H1 (cell line): ENCODE measurements at regions not wholly inside any gene's neighbourhood (a gene's known extent, or its start where the extent isn't known, plus 50 kb on each side); places are given as distances from the start of the nearest gene placed in this dataset.

Experiments
- CTCF ChIA-PET: fragments of 300-600 bp; sonication (Branson Sonifier 250); formaldehyde crosslinking; loops from one replicate; lab custom pipeline; 2021; ENCODE audit not compliant: partially characterized antibody; lab: Charles Lee
- POLR2A ChIA-PET: fragments of 300-600 bp; sonication (Branson Sonifier 250); formaldehyde crosslinking; loops from one replicate; lab custom pipeline; 2021; ENCODE audit warnings: inconsistent platforms; ENCODE audit not compliant: partially characterized antibody; lab: Charles Lee
- DNase-seq, 2 experiments: peaks; one replicate each; pipeline versions ENCODE4 v3.0.0 to v3.0.0-alpha.2; 2010 to 2022; ENCODE audit warnings: low spot score in 2 of 2, low read depth in 1 of 2, mixed read lengths in 1 of 2
- FAIRE-seq: peaks from 2 replicates; lab custom pipeline; 2011; peaks lifted over from hg19 to GRCh38; lab: Jason Lieb, UNC
- H2AFZ ChIP-seq: 2 replicates; pipeline ENCODE4 v1.8.1; 2012; ENCODE audit warnings: low read length, inconsistent platforms
- H2AK5ac ChIP-seq: 2 replicates; pipeline ENCODE4 v1.6.1; 2013; ENCODE audit warnings: low read depth, low read length
- H2BK120ac ChIP-seq: replicated peaks from 2 replicates; pipeline ENCODE3; 2013; ENCODE audit warnings: low read depth, low read length, inconsistent platforms
- H2BK12ac ChIP-seq: 2 replicates; pipeline ENCODE4 v1.6.1; 2013; ENCODE audit warnings: low read depth, low read length
- H2BK15ac ChIP-seq: 2 replicates; pipeline ENCODE4 v1.6.1; 2013; ENCODE audit warnings: low read length
- H2BK20ac ChIP-seq: 2 replicates; pipeline ENCODE4 v1.6.1; 2013; ENCODE audit warnings: low read length
- H2BK5ac ChIP-seq: 2 replicates; pipeline ENCODE4 v1.6.1; 2013; ENCODE audit warnings: low read depth, low read length
- H3K14ac ChIP-seq: 2 replicates; pipeline ENCODE4 v1.6.1; 2013; ENCODE audit warnings: inconsistent platforms; ENCODE audit not compliant: insufficient read length
- H3K18ac ChIP-seq: 2 replicates; pipeline ENCODE4 v1.6.1; 2013; ENCODE audit warnings: low read length; ENCODE audit errors: extremely low read depth
- H3K23ac ChIP-seq: 2 replicates; pipeline ENCODE4 v1.6.1; 2013; ENCODE audit warnings: inconsistent platforms; ENCODE audit not compliant: insufficient read length
- H3K23me2 ChIP-seq: 2 replicates; pipeline ENCODE4 v1.6.1; 2013; ENCODE audit warnings: low read depth, low read length
- H3K27ac ChIP-seq: 2 replicates; pipeline ENCODE4 v1.6.1; 2011; ENCODE audit warnings: low read depth, low read length, inconsistent platforms
- H3K27me3 ChIP-seq, 4 experiments: replicated peaks in 1 of 4; 1 replicate in 1 of 4; 2 replicates in 3 of 4; pipeline versions ENCODE4 v1.6.1 to v1.8.1; 2011 to 2013; ENCODE audit warnings: low read length in 3 of 4, mild to moderate bottlenecking in 3 of 4, inconsistent platforms in 2 of 4, mixed read lengths in 2 of 4, moderate library complexity in 1 of 4; ENCODE audit not compliant: control insufficient read depth in 3 of 4, insufficient read depth in 3 of 4; ENCODE audit errors: extremely low read depth in 1 of 4
- H3K36me3 ChIP-seq, 4 experiments: 2 replicates each; pipeline versions ENCODE4 v1.6.1 to v1.8.1; 2011 to 2013; ENCODE audit warnings: mild to moderate bottlenecking in 4 of 4, low read length in 3 of 4, moderate library complexity in 2 of 4, control low read depth in 1 of 4, inconsistent platforms in 1 of 4; ENCODE audit not compliant: insufficient read depth in 4 of 4, control insufficient read depth in 2 of 4
- H3K4ac ChIP-seq: replicated peaks from 2 replicates; pipeline ENCODE3; 2013; ENCODE audit warnings: low read length, low read depth, mixed read lengths, inconsistent platforms; ENCODE audit not compliant: insufficient read length
- H3K4me1 ChIP-seq, 4 experiments: replicated peaks in 1 of 4; 1 replicate in 1 of 4; 2 replicates in 3 of 4; pipeline versions ENCODE4 v1.6.1 to v1.8.1; 2011 to 2013; ENCODE audit warnings: low read length in 3 of 4, inconsistent platforms in 2 of 4, mixed read lengths in 1 of 4; ENCODE audit not compliant: insufficient read depth in 4 of 4, control insufficient read depth in 3 of 4
- H3K4me2 ChIP-seq, 2 experiments: 2 replicates each; pipeline versions ENCODE4 v1.6.1 to v1.8.1; 2011 to 2013; ENCODE audit warnings: low read depth in 2 of 2, low read length in 2 of 2, control low read depth in 1 of 2, inconsistent platforms in 1 of 2, mild to moderate bottlenecking in 1 of 2; ENCODE audit not compliant: insufficient read depth in 1 of 2
- H3K4me3 ChIP-seq, 4 experiments: fragments of 200-600, 300-600 bp in 1 of 4; sonication (generic), shearing (Covaris generic), sonication (Bioruptor Twin) in 1 of 4; 2 replicates each; pipeline versions ENCODE4 v1.5.1 to v1.8.1; 2011 to 2016; ENCODE audit warnings: low read length in 4 of 4, low read depth in 3 of 4, control low read depth in 2 of 4, inconsistent platforms in 2 of 4, mild to moderate bottlenecking in 2 of 4, mixed read lengths in 1 of 4, moderate library complexity in 1 of 4; ENCODE audit not compliant: insufficient read depth in 2 of 4; ENCODE audit errors: extremely low read depth in 1 of 4
- H3K56ac ChIP-seq: replicated peaks from 2 replicates; pipeline ENCODE3; 2013; ENCODE audit warnings: low read depth, mild to moderate bottlenecking, mixed read lengths, low read length, inconsistent platforms; ENCODE audit not compliant: insufficient read length
- H3K79me1 ChIP-seq: 2 replicates; pipeline ENCODE4 v1.6.1; 2013; ENCODE audit warnings: low read depth, low read length, control low read depth
- H3K79me2 ChIP-seq, 2 experiments: 2 replicates each; pipeline versions ENCODE4 v1.6.1 to v1.8.1; 2012 to 2013; ENCODE audit warnings: low read length in 2 of 2, mild to moderate bottlenecking in 2 of 2, inconsistent platforms in 1 of 2; ENCODE audit not compliant: insufficient read depth in 2 of 2, control insufficient read depth in 1 of 2
- H3K9ac ChIP-seq, 4 experiments: replicated peaks in 1 of 4; 1 replicate in 1 of 4; 2 replicates in 3 of 4; pipeline versions ENCODE4 v1.6.1 to v1.8.1; 2011 to 2013; ENCODE audit warnings: low read depth in 3 of 4, low read length in 3 of 4, control low read depth in 2 of 4, mild to moderate bottlenecking in 2 of 4, moderate library complexity in 2 of 4, inconsistent platforms in 1 of 4; ENCODE audit errors: extremely low read depth in 1 of 4
- H3K9me3 ChIP-seq, 2 experiments: 2 replicates each; pipeline versions ENCODE4 v1.6.1 to v1.8.1; 2012 to 2013; ENCODE audit warnings: mild to moderate bottlenecking in 2 of 2, moderate library complexity in 2 of 2, control low read depth in 1 of 2, inconsistent platforms in 1 of 2, low read depth in 1 of 2, low read length in 1 of 2, mixed read lengths in 1 of 2; ENCODE audit not compliant: insufficient read depth in 2 of 2
- H4K20me1 ChIP-seq, 2 experiments: replicated peaks in 1 of 2; 2 replicates each; pipeline versions ENCODE3 to v1.8.1; 2011 to 2013; ENCODE audit warnings: inconsistent platforms in 2 of 2, low read length in 2 of 2, mild to moderate bottlenecking in 1 of 2; ENCODE audit not compliant: insufficient read depth in 2 of 2, control insufficient read depth in 1 of 2
- H4K5ac ChIP-seq: 2 replicates; pipeline ENCODE4 v1.6.1; 2013; ENCODE audit warnings: low read length, low read depth, mixed read lengths, inconsistent platforms; ENCODE audit not compliant: insufficient read length
- H4K8ac ChIP-seq: 2 replicates; pipeline ENCODE4 v1.8.0; 2013; ENCODE audit warnings: mild to moderate bottlenecking, moderate library complexity, low read length, inconsistent platforms; ENCODE audit not compliant: insufficient read depth; ENCODE audit errors: extremely low read depth
- H4K91ac ChIP-seq: replicated peaks from 2 replicates; pipeline ENCODE3; 2013; ENCODE audit warnings: low read length, mixed read lengths, inconsistent platforms; ENCODE audit not compliant: insufficient read length
- ATF3 ChIP-seq: IDR thresholded peaks from 2 replicates; pipeline ENCODE4 v1.6.1; 2011; ENCODE audit warnings: low read depth, mild to moderate bottlenecking, low read length; ENCODE audit not compliant: insufficient read depth
- BACH1 ChIP-seq: IDR thresholded peaks from 2 replicates; pipeline ENCODE4 v1.6.1; 2012; ENCODE audit warnings: low read length, improper control_type of control experiment
- EGR1 ChIP-seq: IDR thresholded peaks from 2 replicates; pipeline ENCODE4 v1.6.1; 2011; ENCODE audit warnings: low read depth, low read length, borderline replicate concordance
- MAFK ChIP-seq: IDR thresholded peaks from 2 replicates; pipeline ENCODE4 v1.6.1; 2012; ENCODE audit warnings: low read depth, mild to moderate bottlenecking, improper control_type of control experiment, low read length
- PHF8 ChIP-seq: fragments of 200-600 bp; sonication (generic); conservative IDR thresholded peaks from 2 replicates; pipeline ENCODE4 v1.7.1; 2012; ENCODE audit warnings: low read depth, mild to moderate bottlenecking, inconsistent platforms, low read length, moderate library complexity
- RFX5 ChIP-seq: IDR thresholded peaks from 2 replicates; pipeline ENCODE4 v1.6.1; 2011; ENCODE audit warnings: low read depth, low read length, improper control_type of control experiment, borderline replicate concordance
- SIX5 ChIP-seq: IDR thresholded peaks from 2 replicates; pipeline ENCODE4 v1.6.1; 2011; ENCODE audit warnings: mild to moderate bottlenecking, low read depth, low read length
- SP4 ChIP-seq: IDR thresholded peaks from 2 replicates; pipeline ENCODE4 v1.6.1; 2012; ENCODE audit warnings: low read length, inconsistent platforms
- SUZ12 ChIP-seq: fragments of 200-600 bp; sonication (generic); IDR thresholded peaks from 2 replicates; pipeline ENCODE4 v1.6.1; 2012; ENCODE audit warnings: mild to moderate bottlenecking, inconsistent platforms, low read length, moderate library complexity, mixed read lengths
- WGBS, 2 experiments: shearing (Covaris generic) in 1 of 2; methylation state at CpG; one replicate each; pipeline versions ENCODE4 v1.1.6 to v1.1.7; 2013 to 2015; ENCODE audit warnings: low lambda C conversion rate in 2 of 2, mixed read lengths in 2 of 2, inconsistent platforms in 1 of 2, low coverage in 1 of 2, missing lambda C conversion rate in 1 of 2; ENCODE audit not compliant: insufficient replicate concordance in 2 of 2, insufficient coverage in 1 of 2, insufficient read length in 1 of 2; ENCODE audit errors: extremely low coverage in 1 of 2, missing lambda C conversion rate in 1 of 2; 5-methylcytosine and 5-hydroxymethylcytosine counted together

GRCh38 chr7:8931906-8932646 is 498.7 kb downstream of the NXPH1 start:
- H3K4ac ChIP-seq, result no peak overlapping the region
- no peaks in the 10 kb centered on the region for H3K79me1 ChIP-seq
- H4K20me1 ChIP-seq, result no peaks in the 10 kb centered on the region
- DNase-seq (no peak), FAIRE-seq (no peak)
- no peak overlapping the region for H2BK15ac ChIP-seq
- no peak overlapping the region for H2BK12ac ChIP-seq
- no peak overlapping the region for H3K56ac ChIP-seq
- CTCF ChIA-PET, result no interaction called here
- no peak overlapping the region for H3K4me3 ChIP-seq
- H2BK20ac ChIP-seq, result no peak overlapping the region
- no peak overlapping the region for H3K18ac ChIP-seq
- H3K4me2 ChIP-seq, result no peak overlapping the region
- no peak overlapping the region for H4K91ac ChIP-seq
- H3K9me3 ChIP-seq, result no peaks in the 10 kb centered on the region
- H4K5ac ChIP-seq, result no peak overlapping the region
- no peak overlapping the region for H2AFZ ChIP-seq
- 0 out of 2 replicates have a peak overlapping the region, but pooled peaks have one; percentile 13 for H2BK5ac ChIP-seq
- no peaks in the 10 kb centered on the region for H3K27me3 ChIP-seq
- H3K14ac ChIP-seq, result no peak overlapping the region
- no peak overlapping the region for H3K9ac ChIP-seq
- H3K23ac ChIP-seq, result no peak overlapping the region
- no peaks in the 10 kb centered on the region for H3K36me3 ChIP-seq
- H2AK5ac ChIP-seq, result no peak overlapping the region
- no peaks in the 10 kb centered on the region for H3K79me2 ChIP-seq
- POLR2A ChIA-PET, result no interaction called here
- no peak overlapping the region for H4K8ac ChIP-seq
- 90% methylated on average over 8 of the region's 8 CpGs; no CpG with 5 or more reads in 1 of the 2 experiments for WGBS, 2 experiments
- no peak for TF ChIP-seq PHF8
- peak; percentile 91 for TF ChIP-seq BACH1
- TF ChIP-seq MAFK, result peak; percentile 85
- no peak for TF ChIP-seq SP4
- no peak for TF ChIP-seq SIX5
- TF ChIP-seq RFX5, result no peak
- no peak for TF ChIP-seq SUZ12
- TF ChIP-seq ATF3, result no peak
- no peak for TF ChIP-seq EGR1
- no peaks in the 10 kb centered on the region; a peak in 1 of 7 replicates for H3K4me1 ChIP-seq
- H3K23me2 ChIP-seq, result no peaks in the 10 kb centered on the region; the same call in 1 of the 2 replicates
- H3K27ac ChIP-seq, result no peak overlapping the region
- no peak overlapping the region for H2BK120ac ChIP-seq
